Ectodermal cell (in vitro differentiated cells): ENCODE measurements at regions not wholly inside any gene's neighbourhood (a gene's known extent, or its start where the extent isn't known, plus 50 kb on each side); places are given as distances from the start of the nearest gene placed in this dataset.
"Not testable (repeated sequence)": the region's sequence is repeated elsewhere in the genome, so short reads cannot be mapped to it uniquely, and the experiment has no call there.

Experiments used
- H3K27ac ChIP-seq: 2 replicates; pipeline ENCODE4 v1.7.0; 2013; ENCODE audit warnings: mild to moderate bottlenecking, low read depth, low read length; ENCODE audit not compliant: insufficient read depth, poor library complexity, severe bottlenecking
- H3K27me3 ChIP-seq: 2 replicates; pipeline ENCODE4 v1.7.0; 2013; ENCODE audit warnings: mild to moderate bottlenecking, low read length; ENCODE audit not compliant: insufficient read depth, control insufficient read depth, poor library complexity, severe bottlenecking
- H3K36me3 ChIP-seq: one replicate; pipeline ENCODE4 v1.7.0; 2013; ENCODE audit warnings: low read length; ENCODE audit not compliant: control insufficient read depth, insufficient read depth
- H3K4me1 ChIP-seq: one replicate; pipeline ENCODE4 v1.7.0; 2013; ENCODE audit warnings: low read length; ENCODE audit not compliant: control insufficient read depth, insufficient read depth
- H3K4me3 ChIP-seq: 2 replicates; pipeline ENCODE4 v1.7.0; 2013; ENCODE audit warnings: low read depth, low read length, control low read depth; ENCODE audit not compliant: insufficient read depth
- H3K9me3 ChIP-seq: 2 replicates; pipeline ENCODE4 v1.7.0; 2013; ENCODE audit warnings: mild to moderate bottlenecking, low read length, moderate library complexity; ENCODE audit not compliant: control insufficient read depth
- WGBS, 2 experiments: methylation state at CpG; one replicate each; pipeline ENCODE4 v1.1.7; 2013; ENCODE audit warnings: missing lambda C conversion rate in 2 of 2; 5-methylcytosine and 5-hydroxymethylcytosine counted together

DNA sequence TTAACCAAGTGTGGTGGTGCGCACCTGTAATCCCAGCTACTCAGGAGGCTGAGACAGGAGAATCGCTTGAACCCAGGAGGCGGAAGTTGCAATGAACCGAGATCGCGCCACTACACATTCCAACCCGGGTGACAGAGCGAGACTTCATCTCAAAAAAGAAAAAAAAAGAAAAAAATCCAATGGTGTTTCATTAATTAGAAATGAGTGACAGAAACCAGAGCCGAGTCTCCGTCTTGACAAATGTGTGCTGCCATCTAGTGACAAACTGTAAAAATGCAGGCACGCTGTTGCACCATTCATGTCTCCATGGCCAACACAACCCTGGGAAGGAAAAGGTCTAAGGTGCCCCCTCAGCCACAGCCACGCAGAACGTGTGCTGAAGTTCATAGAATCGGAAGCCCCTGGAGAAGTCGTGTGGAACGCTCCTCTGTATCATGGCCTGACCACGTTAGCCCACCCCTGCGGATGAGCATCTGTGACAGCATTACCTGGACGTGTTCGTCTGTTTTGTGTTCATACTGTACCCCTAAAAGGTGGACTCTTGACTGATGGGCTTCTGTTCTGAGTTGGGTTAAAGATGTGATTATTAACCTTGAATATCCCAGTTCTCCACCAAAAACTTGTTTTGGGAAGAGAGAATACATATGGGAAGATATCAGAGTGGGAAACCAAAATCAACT, 94.9 kb downstream of the LYZL2 start:
- 51 to 53% methylated on average over 20 of the region's 20 CpGs for WGBS, 2 experiments
- H3K4me1 ChIP-seq, result no peaks in the 10 kb centered on the region
- no peak overlapping the region for H3K27ac ChIP-seq
- no peaks in the 10 kb centered on the region for H3K36me3 ChIP-seq
- H3K27me3 ChIP-seq, result no peaks in the 10 kb centered on the region
- H3K4me3 ChIP-seq, result no peak overlapping the region
- H3K9me3 ChIP-seq, result no peaks in the 10 kb centered on the region

DNA sequence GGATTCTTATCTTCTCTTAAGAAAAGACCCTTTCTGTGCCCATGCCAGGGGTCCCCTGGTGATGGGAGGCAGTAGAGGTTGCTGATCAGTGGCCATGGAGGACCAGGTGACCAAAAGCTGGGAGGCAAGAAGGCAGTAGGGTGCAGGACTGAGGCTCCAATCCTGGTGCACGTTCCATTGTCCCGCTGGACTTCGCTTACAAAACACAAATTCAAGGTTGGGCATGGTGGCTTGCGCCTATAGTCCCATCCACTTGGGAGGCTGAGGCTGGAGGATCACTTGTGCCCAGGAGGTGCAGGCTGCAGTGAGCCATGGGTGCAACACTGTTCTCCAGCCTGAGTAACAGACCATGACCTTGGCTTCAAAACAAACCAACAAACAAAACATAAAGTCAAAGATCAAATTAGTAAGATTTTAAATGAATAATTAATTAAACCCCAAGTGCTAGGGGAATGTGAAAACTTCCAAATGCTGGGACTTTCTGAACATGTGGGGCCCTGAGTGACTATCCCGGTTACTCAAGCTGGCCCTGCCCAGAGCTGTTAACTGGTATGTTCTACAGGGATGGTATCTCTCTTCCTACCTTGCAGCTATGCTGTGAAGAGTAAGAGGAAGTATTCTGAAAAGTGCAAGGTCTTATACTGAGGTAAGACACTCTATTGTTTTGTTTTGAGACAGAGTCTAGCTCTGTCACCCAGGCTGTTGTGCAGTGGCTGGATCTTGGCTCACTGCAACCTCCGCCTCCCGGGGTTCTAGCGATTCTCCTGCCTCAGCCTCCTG, 97.6 kb downstream of the LYZL2 start:
- Histone ChIP-seq H3K4me1 (no peaks in the 10 kb centered on the region), H3K9me3 (no peaks in the 10 kb centered on the region), H3K36me3 (no peaks in the 10 kb centered on the region), H3K27me3 (no peaks in the 10 kb centered on the region), H3K4me3 (no peak overlapping the region), H3K27ac (no peak overlapping the region)
- WGBS, 2 experiments, result 93 to 94% methylated on average over 8 of the region's 8 CpGs

DNA sequence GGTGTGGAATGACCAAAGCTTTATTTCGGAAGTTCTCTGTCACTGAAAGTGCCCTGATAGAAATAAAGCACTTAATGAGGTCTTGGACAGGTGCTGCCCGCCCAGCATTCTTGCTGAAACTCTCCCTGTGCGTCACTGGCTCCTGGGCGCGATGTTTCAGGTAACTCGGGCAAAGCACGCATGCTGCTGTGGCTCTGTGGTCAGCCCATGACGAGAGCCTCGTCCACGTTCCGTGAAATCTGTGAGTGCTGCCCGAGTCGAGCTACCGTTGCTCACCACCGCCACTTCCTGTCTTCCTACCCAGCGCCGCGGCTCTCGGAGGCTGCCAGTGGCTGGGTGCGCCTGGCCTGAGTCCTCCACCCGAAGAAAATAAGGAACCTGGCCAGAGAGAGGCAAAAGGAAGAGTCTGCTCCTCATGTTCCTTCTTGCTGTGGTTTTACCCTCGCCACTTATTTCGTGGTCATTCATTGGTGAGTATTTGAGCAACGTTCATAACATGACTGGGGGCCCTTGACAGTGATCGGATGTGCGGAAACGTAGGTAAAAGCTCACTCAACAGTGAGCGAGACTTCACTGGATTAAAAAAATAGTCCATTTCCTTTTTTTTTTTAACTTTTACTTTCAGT, 95.5 kb downstream of the MAP3K8 start:
- Histone ChIP-seq H3K4me1 (no peaks in the 10 kb centered on the region), H3K27me3 (no peaks in the 10 kb centered on the region), H3K9me3 (no peaks in the 10 kb centered on the region), H3K36me3 (no peaks in the 10 kb centered on the region), H3K27ac (no peak overlapping the region), H3K4me3 (no peak overlapping the region)
- 94 to 95% methylated on average over 28 of the region's 28 CpGs for WGBS, 2 experiments

DNA sequence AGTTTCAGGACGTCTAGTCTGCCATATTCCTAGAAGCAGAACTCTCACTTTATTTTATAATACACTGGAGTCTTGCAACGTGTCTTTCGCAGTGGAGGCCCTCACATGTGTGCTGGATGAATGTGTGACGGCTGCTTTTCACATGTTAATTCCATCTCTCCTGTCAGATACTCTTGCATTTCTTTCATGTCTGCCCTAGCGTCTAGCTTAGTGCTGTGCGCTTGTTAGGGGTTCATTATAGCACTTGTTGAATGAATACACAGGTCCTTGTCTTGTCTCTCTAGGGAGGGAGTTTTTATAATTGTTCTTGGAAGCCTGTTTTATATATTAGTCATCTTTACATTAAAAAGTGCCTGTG, 94.4 kb downstream of the MAP3K8 start:
- Histone ChIP-seq H3K4me3 (no peak overlapping the region), H3K36me3 (no peaks in the 10 kb centered on the region), H3K27me3 (no peaks in the 10 kb centered on the region), H3K27ac (no peak overlapping the region), H3K9me3 (no peaks in the 10 kb centered on the region), H3K4me1 (no peaks in the 10 kb centered on the region)
- 40 to 41% methylated on average over 6 of the region's 6 CpGs for WGBS, 2 experiments

DNA sequence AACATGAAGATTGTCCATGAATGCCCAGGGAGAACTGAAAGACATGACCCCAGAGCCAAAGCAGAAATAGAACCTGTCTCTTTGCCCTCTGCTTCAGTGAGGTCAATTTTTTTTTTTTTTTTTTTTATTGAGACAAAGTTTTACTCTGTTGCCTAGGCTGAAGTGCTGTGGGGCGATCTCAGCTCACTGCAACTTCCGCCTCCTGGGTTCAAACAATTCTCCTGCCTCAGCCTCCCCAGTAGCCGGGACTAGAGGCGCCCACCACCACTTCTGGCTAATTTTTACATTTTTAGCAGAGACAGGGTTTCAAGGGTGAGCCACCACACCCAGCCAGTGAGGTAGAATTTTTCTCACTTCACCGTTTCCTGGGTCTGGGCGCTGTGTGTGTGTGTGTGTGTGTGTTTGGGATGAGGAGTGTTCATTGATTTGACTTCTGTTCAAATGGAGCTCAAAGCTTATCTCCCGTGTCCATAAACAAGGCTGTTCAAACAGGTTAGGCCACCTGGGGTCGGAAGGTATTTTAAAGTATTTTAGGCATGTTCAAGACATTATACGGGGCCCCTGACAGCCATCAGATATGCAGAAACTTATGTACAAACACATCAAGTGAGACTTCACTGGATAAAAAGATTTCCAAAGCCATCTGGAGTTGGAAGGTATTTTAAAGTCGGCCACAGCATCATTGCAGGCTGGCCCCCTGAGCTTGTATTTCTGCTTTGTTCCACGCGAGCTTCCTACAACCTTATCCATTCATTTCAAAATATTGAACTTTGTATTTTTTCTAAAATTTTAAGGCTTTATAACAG, 93.8 kb downstream of the MAP3K8 start:
- no peaks in the 10 kb centered on the region for H3K27me3 ChIP-seq

DNA sequence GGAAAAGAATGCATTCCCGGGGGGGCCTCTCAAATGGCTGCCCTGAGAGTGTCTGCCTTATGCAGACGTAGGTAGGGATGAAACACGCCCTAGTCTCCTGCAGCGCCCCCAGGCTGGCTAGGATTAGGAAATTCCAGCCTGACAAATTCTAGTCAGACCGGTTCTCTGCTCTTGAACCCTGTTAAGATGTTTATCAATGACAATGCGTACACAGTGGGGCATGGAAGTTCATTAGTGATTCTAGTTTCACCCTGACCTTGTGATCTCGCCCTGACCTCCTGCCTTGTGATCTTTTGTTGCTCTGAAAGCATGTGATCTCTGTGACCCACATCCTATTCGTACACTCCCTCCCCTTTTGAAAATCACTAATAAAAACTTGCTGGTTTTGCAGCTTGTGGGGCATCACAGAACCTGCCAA, 88.7 kb downstream of the MAP3K8 start:
- H3K27ac ChIP-seq, H3K9me3 ChIP-seq, H3K36me3 ChIP-seq, H3K4me1 ChIP-seq, H3K27me3 ChIP-seq, H3K4me3 ChIP-seq: not testable (repeated sequence)
- WGBS, 2 experiments, result 50 to 54% methylated on average over 8 of the region's 8 CpGs

More for the DNA sequence above, 93.8 kb downstream of the MAP3K8 start:
- whole genome bisulfite sequencing, 2 experiments, result 77 to 78% methylated on average over 11 to 12 of the region's 12 CpGs
- no peaks in the 10 kb centered on the region for H3K36me3 ChIP-seq
- H3K4me1 ChIP-seq, result no peaks in the 10 kb centered on the region
- no peak overlapping the region for H3K4me3 ChIP-seq
- no peaks in the 10 kb centered on the region for H3K9me3 ChIP-seq
- H3K27ac ChIP-seq, result no peak overlapping the region

DNA sequence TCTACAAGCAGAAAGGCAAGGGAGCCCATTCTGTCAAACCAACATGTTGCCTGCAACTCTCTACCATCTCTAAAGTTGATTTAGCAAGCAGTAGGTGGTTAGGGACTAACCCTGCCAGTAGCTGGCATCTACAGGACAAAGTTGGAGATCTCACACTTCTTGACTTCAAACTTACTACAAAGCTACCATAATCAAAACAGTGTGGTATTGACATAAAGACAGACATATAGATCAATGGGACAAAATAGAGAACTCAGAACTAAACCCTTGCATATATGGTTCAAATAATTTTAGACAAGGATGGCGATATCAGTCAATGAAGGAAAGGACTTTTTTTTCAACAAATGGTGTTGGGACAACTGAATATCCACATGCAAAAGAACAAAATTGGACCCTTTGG, 84.9 kb downstream of the MAP3K8 start:
- H3K4me1 ChIP-seq, result no peaks in the 10 kb centered on the region
- no peak overlapping the region for H3K4me3 ChIP-seq
- H3K36me3 ChIP-seq, result no peaks in the 10 kb centered on the region
- H3K27me3 ChIP-seq, result no peaks in the 10 kb centered on the region
- H3K9me3 ChIP-seq, result no peaks in the 10 kb centered on the region
- no peak overlapping the region for H3K27ac ChIP-seq
- 85 to 88% methylated on average over 1 of the region's 1 CpG for WGBS, 2 experiments
